ENCODE measurements at regions not wholly inside any gene's neighbourhood (a gene's known extent, or its start where the extent isn't known, plus 50 kb on each side); places are given as distances from the start of the nearest gene placed in this dataset.
A peak's percentile ranks its signal among the peaks of the same experiment; 100 is the strongest.

DNA sequence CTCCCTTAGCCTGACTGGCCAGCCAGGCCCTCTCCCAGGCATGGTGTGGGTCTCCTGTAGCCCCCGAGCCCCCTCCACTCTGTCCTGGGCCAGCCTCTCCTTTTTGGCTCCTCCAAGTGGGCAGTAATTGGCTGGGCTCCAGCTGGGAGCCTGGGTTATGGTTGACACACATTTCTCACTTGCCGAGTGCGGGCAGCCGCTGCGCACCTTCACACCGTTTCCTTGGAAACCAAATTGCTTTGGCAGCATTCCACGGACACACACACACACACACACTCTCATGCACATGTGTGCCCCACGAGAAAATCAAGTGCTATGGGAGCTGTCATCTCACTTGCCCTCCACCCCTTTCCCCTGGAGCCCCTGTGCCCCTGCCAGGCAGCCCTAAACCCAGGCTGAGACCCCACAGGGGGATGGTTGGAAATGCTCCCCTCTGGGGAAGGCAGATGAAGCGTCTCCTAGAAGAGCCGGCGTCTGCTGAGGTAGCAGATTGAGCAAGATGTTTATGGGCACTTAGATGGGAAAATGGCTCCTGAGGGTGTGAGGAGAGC, 402.7 kb upstream of the TNRC6C start (continued):
- TF ChIP-seq, protein P1, sequence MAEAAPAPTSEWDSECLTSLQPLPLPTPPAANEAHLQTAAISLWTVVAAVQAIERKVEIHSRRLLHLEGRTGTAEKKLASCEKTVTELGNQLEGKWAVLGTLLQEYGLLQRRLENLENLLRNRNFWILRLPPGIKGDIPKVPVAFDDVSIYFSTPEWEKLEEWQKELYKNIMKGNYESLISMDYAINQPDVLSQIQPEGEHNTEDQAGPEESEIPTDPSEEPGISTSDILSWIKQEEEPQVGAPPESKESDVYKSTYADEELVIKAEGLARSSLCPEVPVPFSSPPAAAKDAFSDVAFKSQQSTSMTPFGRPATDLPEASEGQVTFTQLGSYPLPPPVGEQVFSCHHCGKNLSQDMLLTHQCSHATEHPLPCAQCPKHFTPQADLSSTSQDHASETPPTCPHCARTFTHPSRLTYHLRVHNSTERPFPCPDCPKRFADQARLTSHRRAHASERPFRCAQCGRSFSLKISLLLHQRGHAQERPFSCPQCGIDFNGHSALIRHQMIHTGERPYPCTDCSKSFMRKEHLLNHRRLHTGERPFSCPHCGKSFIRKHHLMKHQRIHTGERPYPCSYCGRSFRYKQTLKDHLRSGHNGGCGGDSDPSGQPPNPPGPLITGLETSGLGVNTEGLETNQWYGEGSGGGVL (tag by site-specific recombination; IDR thresholded peaks at IDR 0.05): peak; percentile 87
- TF ChIP-seq ZEB2 (tag by site-specific recombination; IDR thresholded peaks at IDR 0.05) (no peak), ZNF514 (tag by site-specific recombination; IDR thresholded peaks at IDR 0.05) (no peak), GLI4 (tag by site-specific recombination; IDR thresholded peaks at IDR 0.05) (no peak), ZNF391 (tag by site-specific recombination; IDR thresholded peaks at IDR 0.05; ENCODE audit: borderline replicate concordance, low read depth) (no peak), ZNF175 (tag by site-specific recombination; IDR thresholded peaks at IDR 0.05) (no peak), SP7 (tag by site-specific recombination; IDR thresholded peaks at IDR 0.05) (no peak)
- TF ChIP-seq, protein P2, sequence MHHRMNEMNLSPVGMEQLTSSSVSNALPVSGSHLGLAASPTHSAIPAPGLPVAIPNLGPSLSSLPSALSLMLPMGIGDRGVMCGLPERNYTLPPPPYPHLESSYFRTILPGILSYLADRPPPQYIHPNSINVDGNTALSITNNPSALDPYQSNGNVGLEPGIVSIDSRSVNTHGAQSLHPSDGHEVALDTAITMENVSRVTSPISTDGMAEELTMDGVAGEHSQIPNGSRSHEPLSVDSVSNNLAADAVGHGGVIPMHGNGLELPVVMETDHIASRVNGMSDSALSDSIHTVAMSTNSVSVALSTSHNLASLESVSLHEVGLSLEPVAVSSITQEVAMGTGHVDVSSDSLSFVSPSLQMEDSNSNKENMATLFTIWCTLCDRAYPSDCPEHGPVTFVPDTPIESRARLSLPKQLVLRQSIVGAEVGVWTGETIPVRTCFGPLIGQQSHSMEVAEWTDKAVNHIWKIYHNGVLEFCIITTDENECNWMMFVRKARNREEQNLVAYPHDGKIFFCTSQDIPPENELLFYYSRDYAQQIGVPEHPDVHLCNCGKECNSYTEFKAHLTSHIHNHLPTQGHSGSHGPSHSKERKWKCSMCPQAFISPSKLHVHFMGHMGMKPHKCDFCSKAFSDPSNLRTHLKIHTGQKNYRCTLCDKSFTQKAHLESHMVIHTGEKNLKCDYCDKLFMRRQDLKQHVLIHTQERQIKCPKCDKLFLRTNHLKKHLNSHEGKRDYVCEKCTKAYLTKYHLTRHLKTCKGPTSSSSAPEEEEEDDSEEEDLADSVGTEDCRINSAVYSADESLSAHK (tag by site-specific recombination; IDR thresholded peaks at IDR 0.05): no peak

DNA sequence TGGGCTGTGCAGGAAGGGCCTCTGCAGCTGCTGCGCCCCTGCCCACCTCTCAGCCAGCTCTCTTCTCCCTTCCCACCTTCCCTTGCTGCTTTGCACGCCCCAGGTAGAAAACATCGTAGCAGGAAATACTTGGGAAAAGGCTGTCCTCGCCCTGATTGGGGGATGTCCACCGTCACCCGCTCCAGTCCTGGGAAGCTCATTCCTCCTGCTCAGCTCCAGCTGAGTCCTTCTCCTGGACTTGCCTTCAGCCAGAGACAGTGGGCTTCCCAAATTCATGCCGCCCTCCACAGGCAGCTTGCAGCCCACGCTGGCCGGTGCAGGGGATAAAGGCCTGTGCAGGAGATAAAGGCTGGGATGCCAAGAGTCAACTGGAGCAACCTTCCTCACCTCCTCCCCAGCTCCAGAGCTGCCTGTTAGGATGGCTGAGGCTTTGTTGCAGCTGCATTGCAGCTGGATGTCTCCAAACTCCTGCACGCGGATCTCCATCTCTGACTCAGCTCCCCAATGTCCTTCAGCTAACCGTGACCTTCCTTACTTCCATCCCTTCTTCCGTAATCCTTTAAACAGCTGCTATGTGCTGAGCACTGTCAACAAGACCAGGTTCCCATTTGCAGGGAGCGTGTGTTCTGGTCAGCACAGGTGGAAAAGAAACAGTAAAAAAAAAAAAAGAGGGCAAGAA, 402.0 kb upstream of the TNRC6C start:
- Histone ChIP-seq H3K4me3 (ENCODE audit: low read depth, low read length) (no peak overlapping the region), H3K27ac (ENCODE audit: extremely low read depth, low read depth, low read length) (no peak overlapping the region), H3K4me1 (ENCODE audit: control insufficient read depth, insufficient read depth, low read length) (peaks cover 4% of the 10 kb centered on the region), H3K9me3 (ENCODE audit: control insufficient read depth, insufficient read depth, low read depth, low read length) (no peaks in the 10 kb centered on the region), H3K36me3 (ENCODE audit: control insufficient read depth in 2 of 2, insufficient read depth in 1 of 2, low read length in 2 of 2) (no peaks in the 10 kb centered on the region)
- TF ChIP-seq ZNF169 (tag by site-specific recombination; IDR thresholded peaks at IDR 0.05) (no peak), ZNF366 (tag by site-specific recombination; conservative IDR thresholded peaks at IDR 0.05) (peak; percentile 69), ZNF76 (tag by site-specific recombination; IDR thresholded peaks at IDR 0.05; ENCODE audit: borderline replicate concordance, low read depth) (no peak), ZBTB7A (tag by site-specific recombination; IDR thresholded peaks at IDR 0.05; ENCODE audit: low read depth) (0 out of 2 replicates have a peak, but pooled peaks have one; percentile 21)
- ChIA-PET CTCF (interaction anchor here (1.2 to 2.9 kb wide), 2 partner anchors 14 to 462 kb away, joined by 7 to 13 read pairs; no protein-coding TSS in a partner anchor), POLR2A (interaction anchor here (1.0 kb wide), 1 partner anchor 127 kb away, joined by 3 read pairs; no protein-coding TSS in a partner anchor)

DNA sequence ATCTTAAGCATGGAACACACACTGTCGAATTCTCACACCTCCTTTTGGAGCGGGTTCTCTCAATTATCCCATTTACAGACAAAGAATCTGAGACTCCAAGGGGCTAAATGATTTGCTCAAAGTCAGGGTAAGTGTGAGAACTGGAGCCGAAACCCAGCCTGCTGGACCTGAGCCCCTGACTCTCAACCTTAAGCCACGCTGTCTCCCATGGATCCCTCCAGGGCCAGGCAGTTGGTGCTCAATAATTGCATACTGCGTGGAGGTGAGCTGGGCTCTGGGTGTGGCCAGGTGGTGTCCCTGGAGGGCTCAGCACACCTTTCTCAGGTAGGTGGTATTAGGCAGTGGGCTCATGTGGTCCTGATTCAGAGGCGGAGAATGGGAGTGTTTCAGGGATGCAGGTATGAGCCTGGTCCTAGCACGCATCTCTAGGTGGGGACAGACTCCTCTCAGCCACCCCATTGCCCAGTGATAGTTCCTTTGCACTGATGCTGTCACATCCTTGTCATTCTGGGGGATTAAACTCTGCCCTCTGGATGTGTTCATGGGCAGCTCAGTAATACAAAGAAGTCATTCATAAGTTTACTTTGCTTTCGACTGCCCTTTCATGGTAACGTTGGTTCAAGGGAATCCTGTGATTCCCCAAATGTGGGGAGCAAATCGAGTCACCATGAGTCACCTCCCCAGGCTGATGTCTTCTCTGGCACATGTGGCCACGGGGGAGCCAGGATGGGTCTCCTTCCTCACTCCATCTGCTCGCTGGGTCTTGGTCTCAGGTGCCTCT, 399.5 kb upstream of the TNRC6C start:
- Histone ChIP-seq H3K4me3 (ENCODE audit: low read depth, low read length) (no peak overlapping the region), H3K27ac (ENCODE audit: extremely low read depth, low read depth, low read length) (no peak overlapping the region), H3K4me1 (ENCODE audit: control insufficient read depth, insufficient read depth, low read length) (peaks cover 4% of the 10 kb centered on the region), H3K9me3 (ENCODE audit: control insufficient read depth, insufficient read depth, low read depth, low read length) (no peaks in the 10 kb centered on the region), H3K36me3 (ENCODE audit: control insufficient read depth in 2 of 2, insufficient read depth in 1 of 2, low read length in 2 of 2) (no peaks in the 10 kb centered on the region)
- ChIA-PET CTCF (no interaction called here), POLR2A (no interaction called here)
- TF ChIP-seq ZNF660 (tag by site-specific recombination; IDR thresholded peaks at IDR 0.05) (no peak), ZNF202 (tag by site-specific recombination; IDR thresholded peaks at IDR 0.05; ENCODE audit: borderline replicate concordance) (no peak), ZBTB1 (tag by site-specific recombination; IDR thresholded peaks at IDR 0.05) (no peak), ZNF239 (tag by site-specific recombination; IDR thresholded peaks at IDR 0.05) (no peak), ZNF221 (tag by site-specific recombination; IDR thresholded peaks at IDR 0.05; ENCODE audit: borderline replicate concordance) (no peak), ZNF596 (tag by site-specific recombination; IDR thresholded peaks at IDR 0.05) (no peak), ZNF211 (tag by site-specific recombination; IDR thresholded peaks at IDR 0.05; ENCODE audit: low read depth) (no peak)
